ENCODE measurements at regions not wholly inside any gene's neighbourhood (a gene's known extent, or its start where the extent isn't known, plus 50 kb on each side); places are given as distances from the start of the nearest gene placed in this dataset.

GRCh38 chr12:124718036-124718435 is 145.6 kb downstream of the SCARB1 start:
- H3K4me1 ChIP-seq (ENCODE audit: insufficient read depth, low read length): no peaks in the 10 kb centered on the region
- H3K79me1 ChIP-seq (ENCODE audit: insufficient read depth, low read depth, low read length, poor library complexity, severe bottlenecking): no peaks in the 10 kb centered on the region
- H3K4me2 ChIP-seq (ENCODE audit: insufficient read depth, insufficient read length, low read length): no peak overlapping the region
- no peaks in the 10 kb centered on the region for H4K20me1 ChIP-seq (ENCODE audit: control insufficient read depth, insufficient read depth, insufficient read length)
- H3K23me2 ChIP-seq (ENCODE audit: insufficient read length, low read depth, low read length, poor library complexity, severe bottlenecking): no peaks in the 10 kb centered on the region
- no peak overlapping the region for H3K18ac ChIP-seq (ENCODE audit: insufficient read length, low read depth, low read length)
- no peak overlapping the region for H2BK5ac ChIP-seq (ENCODE audit: insufficient read length, low read length)
- no peak overlapping the region for H3K27ac ChIP-seq (ENCODE audit: insufficient read length, low read depth, low read length)
- H3K56ac ChIP-seq (ENCODE audit: insufficient read length, low read depth, low read length): no peak overlapping the region
- H3K23ac ChIP-seq (ENCODE audit: insufficient read length, low read depth, low read length): no peak overlapping the region
- no peak overlapping the region for H2BK15ac ChIP-seq (ENCODE audit: low read depth, low read length)
- H4K91ac ChIP-seq (ENCODE audit: insufficient read length, low read depth, low read length): no peak overlapping the region
- H3K4ac ChIP-seq (ENCODE audit: low read depth, low read length): no peak overlapping the region
- no peak overlapping the region for H2BK20ac ChIP-seq (ENCODE audit: low read depth, low read length, poor library complexity, severe bottlenecking)
- H2BK12ac ChIP-seq (ENCODE audit: insufficient read length, low read depth, low read length): no peak overlapping the region
- H2AK5ac ChIP-seq (ENCODE audit: insufficient read length, low read length): no peak overlapping the region
- H4K8ac ChIP-seq (replicated peaks; ENCODE audit: insufficient read length, low read depth, low read length): no peak overlapping the region
- no peaks in the 10 kb centered on the region for H3K79me2 ChIP-seq (ENCODE audit: insufficient read depth, low read length)
- TF ChIP-seq CTCF (conservative IDR thresholded peaks at IDR 0.05): no peak
- no CpG with 5 or more reads among the region's 14 CpGs for WGBS (ENCODE audit: extremely low coverage, insufficient read length, low lambda C conversion rate)
- H4K5ac ChIP-seq (ENCODE audit: insufficient read length, low read depth, low read length): no peak overlapping the region
- H3K14ac ChIP-seq (ENCODE audit: insufficient read depth, low read length): no peak overlapping the region
- H2AFZ ChIP-seq (ENCODE audit: low read length): no peak overlapping the region
- H3K27ac Mint-ChIP-seq: no peak overlapping the region
- H3K27me3 ChIP-seq (ENCODE audit: insufficient read depth, low read length): no peaks in the 10 kb centered on the region
- no peak overlapping the region for H3K4me3 Mint-ChIP-seq
- H3K9ac ChIP-seq (ENCODE audit: extremely low read depth, insufficient read length, low read length): no peak overlapping the region
- H3K4me1 Mint-ChIP-seq: peaks cover 8 to 11% of the 10 kb centered on the region in 2 experiments
- H3T11ph ChIP-seq (ENCODE audit: low read length): no peak overlapping the region
- no peak for DNase-seq
- no peak overlapping the region for H2BK120ac ChIP-seq (ENCODE audit: low read depth, low read length, poor library complexity, severe bottlenecking)
- no peaks in the 10 kb centered on the region for H3K9me3 ChIP-seq (ENCODE audit: control insufficient read depth, low read depth, low read length)
- H3K27me3 Mint-ChIP-seq (ENCODE audit: low read depth): peaks cover 9% of the 10 kb centered on the region
- H3K36me3 Mint-ChIP-seq (ENCODE audit: insufficient read depth in 1 of 3, low read depth in 3 of 3): no peaks in the 10 kb centered on the region
- no peaks in the 10 kb centered on the region for H3K9me3 Mint-ChIP-seq

Measured in H9 (cell line).